ENCODE measurements at regions not wholly inside any gene's neighbourhood (a gene's known extent, or its start where the extent isn't known, plus 50 kb on each side); places are given as distances from the start of the nearest gene placed in this dataset.
A peak's percentile ranks its signal among the peaks of the same experiment; 100 is the strongest.
"Not testable (repeated sequence)": the region's sequence is repeated elsewhere in the genome, so short reads cannot be mapped to it uniquely, and the experiment has no call there.

GRCh38 chr14:54010981-54011380 lies 54.4 kb upstream of the BMP4 start:
- intact Hi-C loops (cut with DNase I; ENCODE audit: low total_unique reads), result no loop called here
- Histone ChIP-seq H3K27ac (no peak overlapping the region), H3K4me1 (no peaks in the 10 kb centered on the region), H3K9me3 (no peaks in the 10 kb centered on the region), H3K36me3 (no peaks in the 10 kb centered on the region), H3K4me3 (no peak overlapping the region), H3K27me3 (no peaks in the 10 kb centered on the region)
- TF ChIP-seq POLR2A (IDR thresholded peaks at IDR 0.05) (no peak), POLR2AphosphoS5 (IDR thresholded peaks at IDR 0.05) (no peak), CTCF (IDR thresholded peaks at IDR 0.05) (no peak)
- no peak for DNase-seq (ENCODE audit: low spot score in 2 of 2)

GRCh38 chr14:54023027-54023426 lies 66.4 kb upstream of the BMP4 start:
- no peaks in the 10 kb centered on the region for H3K36me3 ChIP-seq
- intact Hi-C loops (cut with DNase I; ENCODE audit: low total_unique reads), result no loop called here
- no peak for DNase-seq (ENCODE audit: low spot score in 2 of 2)
- no peaks in the 10 kb centered on the region for H3K27me3 ChIP-seq
- H3K4me3 ChIP-seq, result no peak overlapping the region
- TF ChIP-seq POLR2AphosphoS5 (IDR thresholded peaks at IDR 0.05) (no peak), POLR2A (IDR thresholded peaks at IDR 0.05) (no peak), CTCF (IDR thresholded peaks at IDR 0.05) (no peak)
- H3K27ac ChIP-seq, result no peak overlapping the region
- H3K9me3 ChIP-seq, result peaks cover 0 to 4% of the 10 kb centered on the region in 2 donors
- H3K4me1 ChIP-seq, result no peaks in the 10 kb centered on the region

- Histone ChIP-seq H3K27me3 (no peaks in the 10 kb centered on the region), H3K27ac (no peak overlapping the region), H3K36me3 (no peaks in the 10 kb centered on the region), H3K4me3 (no peak overlapping the region), H3K9me3 (peaks cover 0 to 4% of the 10 kb centered on the region in 2 donors), H3K4me1 (no peaks in the 10 kb centered on the region)
- TF ChIP-seq CTCF (IDR thresholded peaks at IDR 0.05) (peak in 1 of 3 donors; percentile 9), POLR2AphosphoS5 (IDR thresholded peaks at IDR 0.05) (no peak)
- no peak for DNase-seq (ENCODE audit: low spot score in 2 of 2)
- intact Hi-C loops (cut with DNase I; ENCODE audit: low total_unique reads), result no loop called here
Observed at GRCh38 chr14:54025661-54026060, 69.0 kb upstream of the BMP4 start.

- Histone ChIP-seq H3K27me3 (no peaks in the 10 kb centered on the region), H3K4me1 (no peaks in the 10 kb centered on the region), H3K4me3 (no peak overlapping the region), H3K9me3 (peaks cover 0 to 4% of the 10 kb centered on the region in 2 donors), H3K27ac (no peak overlapping the region), H3K36me3 (no peaks in the 10 kb centered on the region)
- TF ChIP-seq POLR2A (IDR thresholded peaks at IDR 0.05), result no peak
- TF ChIP-seq CTCF (IDR thresholded peaks at IDR 0.05), result no peak
- no peak for TF ChIP-seq POLR2AphosphoS5 (IDR thresholded peaks at IDR 0.05)
- intact Hi-C loops (cut with DNase I; ENCODE audit: low total_unique reads), result no loop called here
- no peak for DNase-seq (ENCODE audit: low spot score in 2 of 2)
Observed at GRCh38 chr14:54026671-54027070, 70.0 kb upstream of the BMP4 start.

DNA sequence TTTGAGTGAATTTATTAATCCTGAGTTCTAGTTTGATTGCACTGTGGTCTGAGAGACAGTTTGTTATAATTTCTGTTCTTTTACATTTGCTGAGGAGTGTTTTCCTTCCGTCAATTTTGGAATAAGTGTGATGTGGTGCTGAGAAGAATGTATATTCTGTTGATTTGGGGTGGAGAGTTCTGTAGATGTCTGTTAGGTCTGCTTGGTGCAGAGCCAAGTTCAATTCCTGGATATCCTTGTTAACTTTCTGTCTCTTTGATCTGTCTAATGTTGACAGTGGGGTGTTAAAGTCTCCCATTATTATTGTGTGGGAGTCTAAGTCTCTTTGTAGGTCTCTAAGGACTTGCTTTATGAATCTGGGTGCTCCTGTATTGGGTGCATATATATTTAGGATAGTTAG lies 74.4 kb upstream of the BMP4 start:
- H3K36me3 ChIP-seq; H3K27ac ChIP-seq; DNase-seq (ENCODE audit: low spot score in 2 of 2); H3K4me1 ChIP-seq; H3K4me3 ChIP-seq; H3K27me3 ChIP-seq; intact Hi-C loops (cut with DNase I; ENCODE audit: low total_unique reads): not testable (repeated sequence)
- peaks cover 7 to 15% of the 10 kb centered on the region in 2 donors for H3K9me3 ChIP-seq

DNA sequence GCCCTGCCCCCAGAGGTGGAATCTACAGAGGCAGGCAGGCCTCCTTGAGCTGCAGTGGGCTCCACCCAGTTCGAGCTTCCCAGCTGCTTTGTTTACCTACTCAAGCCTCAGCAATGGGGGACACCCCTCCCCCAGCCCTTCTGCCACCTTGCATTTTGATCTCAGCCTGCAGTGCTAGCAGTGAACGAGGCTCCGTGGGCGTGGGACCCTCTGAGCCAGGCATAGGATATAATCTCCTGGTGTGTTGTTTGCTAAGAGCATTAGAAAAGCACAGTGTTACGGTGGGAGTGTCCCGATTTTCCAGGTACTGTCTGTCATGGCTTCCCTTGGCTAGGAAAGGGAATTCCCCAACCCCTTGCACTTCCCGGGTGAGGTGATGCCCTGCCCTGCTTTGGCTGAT lies 76.7 kb upstream of the BMP4 start:
- intact Hi-C loops (cut with DNase I; ENCODE audit: low total_unique reads); H3K4me1 ChIP-seq; H3K27ac ChIP-seq: not testable (repeated sequence)

More for the DNA sequence above, 76.7 kb upstream of the BMP4 start:
- not testable (repeated sequence) for H3K27me3 ChIP-seq; H3K36me3 ChIP-seq; H3K4me3 ChIP-seq; DNase-seq (ENCODE audit: low spot score in 2 of 2)
- H3K9me3 ChIP-seq, result peaks cover 7 to 17% of the 10 kb centered on the region in 2 donors
